COLO668 (cell line): ENCODE measurements at regions not wholly inside any gene's neighbourhood (a gene's known extent, or its start where the extent isn't known, plus 50 kb on each side); places are given as distances from the start of the nearest gene placed in this dataset.
"Not testable (repeated sequence)": the region's sequence is repeated elsewhere in the genome, so short reads cannot be mapped to it uniquely, and the experiment has no call there.

Source experiments
- DNase-seq: peaks from one replicate; lab custom pipeline; 2025; ENCODE audit not compliant: unreplicated experiment; lab: John Stamatoyannopoulos, UW

DNA sequence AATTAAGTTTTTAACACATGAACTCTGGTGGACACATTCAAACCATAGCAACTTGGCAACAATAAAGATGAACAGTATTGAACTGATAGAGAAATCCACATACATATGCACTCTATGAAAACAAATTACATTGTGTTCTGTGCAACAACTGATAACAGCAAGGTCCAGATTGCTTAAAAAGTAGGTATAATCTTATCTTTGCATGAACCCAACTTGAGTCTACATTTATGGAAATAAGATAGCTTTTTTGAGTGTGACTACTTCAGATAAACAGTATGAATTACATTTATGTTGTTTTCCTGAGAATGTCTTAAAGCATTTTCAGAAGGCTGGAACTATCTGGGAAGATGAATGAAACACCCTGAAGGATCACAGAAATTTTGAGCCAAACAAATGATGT is 212.6 kb upstream of the GK2 start:
- no peak for DNase-seq

DNA sequence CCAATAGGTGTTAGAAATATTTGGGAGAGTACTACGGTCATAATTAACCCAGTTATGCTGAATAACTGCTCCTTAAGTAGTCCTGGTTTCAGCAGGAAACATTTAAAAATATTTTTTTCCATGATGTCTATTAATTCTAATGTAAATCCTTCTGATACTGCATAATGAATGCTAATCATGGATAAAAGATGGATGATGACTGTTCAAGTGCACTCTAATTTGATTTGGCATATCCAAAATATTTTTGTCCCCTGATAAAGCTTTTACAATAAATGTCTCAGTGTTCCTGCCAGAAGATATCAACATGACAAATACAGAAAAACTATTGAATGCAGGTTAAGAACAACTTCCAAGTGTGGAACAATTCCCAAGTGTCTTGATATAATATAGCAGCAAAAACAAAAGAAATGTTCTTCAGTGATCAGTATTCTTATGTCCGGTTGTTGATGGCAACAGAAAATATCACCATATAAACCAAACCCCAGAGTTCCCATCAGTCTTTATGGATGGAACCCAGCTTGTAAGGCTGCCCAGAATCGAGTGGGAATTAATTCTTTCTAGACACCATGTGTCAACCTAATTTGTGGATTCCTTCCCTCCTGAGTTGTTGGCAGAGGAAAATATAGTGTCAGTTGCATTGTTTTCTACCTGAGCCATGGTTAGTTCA is 205.4 kb upstream of the GK2 start:
- DNase-seq: no peak

DNA sequence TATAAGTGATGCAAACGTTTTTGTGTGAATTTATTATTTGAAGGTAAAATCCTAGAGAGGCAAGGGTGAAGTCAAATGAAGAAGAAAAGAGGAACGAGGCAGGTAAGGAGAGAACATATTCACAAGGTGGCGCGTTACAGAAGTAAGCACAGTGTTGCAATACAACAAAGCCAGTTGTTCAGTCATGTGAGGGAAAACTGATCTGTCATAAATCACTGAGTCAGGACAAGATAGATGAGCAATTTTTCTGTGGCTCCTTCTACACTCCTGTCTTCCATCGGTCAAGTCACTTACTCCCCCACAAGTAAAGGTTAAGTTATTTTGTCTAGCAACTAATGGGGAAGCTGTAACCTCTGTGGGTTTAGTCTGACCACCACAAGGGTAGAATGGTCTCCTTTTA is 203.0 kb upstream of the GK2 start:
- DNase-seq: no peak

DNA sequence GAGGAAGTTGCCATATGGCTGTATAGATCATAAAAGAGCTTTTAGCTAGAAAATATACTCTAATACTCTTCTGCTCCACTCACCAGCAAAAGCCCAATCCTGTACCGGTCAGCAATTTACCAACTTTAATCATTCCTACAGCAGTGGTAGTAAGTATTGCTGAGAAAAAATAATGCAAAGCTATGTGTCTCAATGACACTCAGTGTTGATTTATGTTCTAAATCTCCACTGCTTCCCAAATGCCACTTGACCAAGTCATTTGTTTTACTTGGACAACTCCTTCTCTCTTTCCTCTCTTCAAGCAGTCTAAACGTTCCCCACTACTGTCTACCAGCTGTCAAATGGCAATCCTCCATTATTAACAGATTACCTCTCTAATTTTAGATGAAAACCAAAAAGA is 201.8 kb upstream of the GK2 start:
- DNase-seq: no peak

DNA sequence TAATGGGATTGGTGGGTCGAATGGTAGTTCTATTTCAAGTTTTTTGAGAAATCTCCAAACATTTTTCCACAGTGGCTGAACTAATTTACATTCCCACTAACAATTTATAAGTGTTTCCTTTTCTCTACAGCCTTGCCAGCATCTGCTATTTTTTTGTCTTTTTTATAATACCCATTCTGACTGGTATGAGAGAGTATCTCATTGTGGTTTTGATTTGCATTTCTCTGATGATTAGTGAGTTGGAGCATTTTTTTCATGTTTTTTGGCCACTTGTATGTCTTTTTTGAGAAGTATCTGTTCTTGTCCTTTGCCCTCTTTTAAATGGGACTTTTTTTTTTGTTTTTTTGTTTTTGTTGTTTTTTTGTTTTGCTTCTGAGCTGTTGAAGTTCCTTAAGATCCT is 200.0 kb upstream of the GK2 start:
- no peak for DNase-seq

DNA sequence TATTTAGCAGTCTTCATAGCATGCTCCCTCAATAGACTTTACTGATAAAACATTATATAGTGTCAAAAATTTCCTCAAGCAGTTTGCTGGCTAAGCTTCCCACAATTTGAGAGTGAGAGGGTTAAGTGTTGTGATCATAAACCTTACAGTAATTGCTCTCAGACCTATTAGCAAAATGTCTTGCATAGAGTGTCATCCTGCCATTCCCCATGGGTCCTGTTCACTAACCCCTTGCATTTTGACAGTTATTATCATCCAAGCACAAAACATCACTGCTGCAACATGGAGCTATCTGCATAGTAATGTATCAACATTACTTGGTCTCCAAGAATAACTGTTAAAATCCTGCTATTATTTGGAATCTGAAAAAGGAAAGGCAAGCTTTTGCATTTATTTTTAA is 196.1 kb upstream of the GK2 start:
- DNase-seq: no peak

DNA sequence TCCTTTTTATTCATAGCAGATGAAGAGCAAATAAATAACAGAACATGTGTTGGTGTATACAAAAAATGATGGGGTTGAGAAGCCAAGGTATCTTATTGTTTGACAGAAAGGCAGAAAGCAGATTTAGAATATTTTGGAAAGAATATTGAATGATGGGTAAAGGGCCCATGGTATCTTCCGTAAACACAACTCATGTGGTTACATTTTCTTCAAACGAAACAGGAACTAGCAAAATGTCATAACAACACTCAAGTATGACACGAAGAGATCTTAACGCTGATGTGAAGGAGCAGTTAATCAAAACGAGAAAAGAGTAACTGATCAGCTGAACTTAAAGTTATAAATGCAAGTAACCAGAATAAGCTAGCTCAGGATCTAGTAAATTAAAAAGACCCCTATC is 195.7 kb upstream of the GK2 start:
- DNase-seq: no peak

DNA sequence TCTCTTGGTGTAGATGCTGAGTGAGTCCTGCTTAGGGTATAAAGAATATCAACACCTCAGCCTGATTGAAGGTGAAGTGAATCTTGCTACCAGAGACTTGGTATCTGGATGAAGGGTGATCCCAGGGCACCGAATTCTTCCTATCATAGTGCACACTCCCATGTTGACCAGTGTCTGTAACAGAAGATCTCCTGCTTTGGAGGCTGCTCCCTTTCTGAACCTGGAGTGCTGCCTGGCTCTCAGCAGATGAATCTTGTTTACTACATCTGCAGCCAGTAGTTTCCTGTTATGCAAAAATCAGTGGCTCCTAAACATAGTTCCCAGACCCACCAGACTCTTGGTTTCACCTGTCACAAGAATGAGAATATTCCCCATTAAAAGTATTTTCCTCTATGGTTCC is 191.7 kb upstream of the GK2 start:
- no peak for DNase-seq

DNA sequence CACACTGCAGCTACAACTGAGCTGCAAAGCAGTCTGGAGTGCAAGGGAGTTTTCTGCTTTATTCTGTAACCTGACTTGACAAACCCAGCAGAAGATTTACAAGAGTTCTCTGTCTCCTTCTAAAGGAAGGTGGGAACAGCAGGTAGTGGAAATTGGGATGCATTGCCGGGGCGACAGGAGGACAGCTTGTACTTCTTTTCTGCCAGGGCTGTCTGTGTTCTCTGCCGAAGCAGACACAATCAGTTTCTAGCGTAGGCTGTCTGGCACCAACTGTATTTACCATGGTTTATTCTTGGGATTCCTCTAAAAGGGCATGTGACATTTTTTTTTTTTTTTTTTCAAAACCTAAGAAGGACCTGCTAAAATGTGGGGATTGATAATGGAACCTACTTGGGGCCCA is 190.8 kb upstream of the GK2 start:
- no peak for DNase-seq

DNA sequence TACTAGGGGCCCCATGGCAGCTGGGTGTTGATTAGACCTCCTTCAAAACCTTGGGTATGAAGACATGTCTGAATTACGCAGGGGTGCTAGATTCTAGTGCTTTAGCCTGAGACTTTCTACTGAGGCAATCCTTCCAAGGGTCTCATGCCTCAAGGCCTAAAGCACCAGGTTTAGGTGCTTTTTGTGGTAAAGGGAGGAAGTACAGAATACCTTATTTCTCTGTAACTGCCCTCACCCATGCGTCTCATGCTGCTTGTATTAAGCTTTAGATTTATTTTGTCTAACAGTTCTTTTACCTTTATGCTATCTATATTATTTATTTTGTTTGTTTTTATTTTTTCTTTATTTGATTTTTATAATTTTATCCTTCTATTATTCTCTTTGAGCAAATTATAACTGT is 190.2 kb upstream of the GK2 start:
- DNase-seq: no peak

DNA sequence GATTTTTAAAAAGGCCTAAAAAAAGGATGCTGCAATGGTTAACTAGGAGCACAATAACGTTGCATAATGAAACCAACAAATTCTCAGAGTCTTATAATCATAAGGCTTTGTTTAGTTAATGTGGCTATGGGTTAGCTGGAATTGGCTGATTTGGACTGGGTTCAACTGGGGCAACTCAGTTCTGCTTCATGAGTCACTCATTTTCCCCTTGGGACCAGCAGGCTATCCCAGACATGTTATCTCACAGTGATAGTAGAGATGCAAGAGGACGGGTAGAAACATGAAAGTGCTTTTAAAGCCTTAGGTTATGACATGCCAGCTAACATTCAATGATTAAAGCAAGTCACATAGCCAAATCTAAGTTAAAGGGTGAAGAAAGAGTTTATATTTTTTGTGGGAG is 189.2 kb upstream of the GK2 start:
- no peak for DNase-seq

DNA sequence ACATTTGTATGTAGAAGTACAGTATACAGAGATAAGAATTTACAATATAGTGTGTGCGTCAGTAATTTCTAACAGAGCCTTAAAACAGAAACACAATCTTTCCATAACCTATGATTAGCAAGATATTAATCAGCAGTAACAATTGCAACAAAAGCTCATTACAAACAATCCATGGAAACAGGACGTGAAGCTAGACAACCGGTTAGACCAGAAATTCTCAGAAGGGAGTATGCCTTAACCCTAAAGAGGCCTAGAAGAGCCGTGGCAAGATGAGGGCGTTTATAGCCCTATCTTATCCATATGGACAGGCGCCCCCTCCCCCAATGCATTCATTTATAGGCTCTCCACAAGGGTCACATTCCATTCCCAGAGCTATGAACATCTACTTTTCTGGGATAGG is 184.2 kb upstream of the GK2 start:
- DNase-seq: not testable (repeated sequence)

DNA sequence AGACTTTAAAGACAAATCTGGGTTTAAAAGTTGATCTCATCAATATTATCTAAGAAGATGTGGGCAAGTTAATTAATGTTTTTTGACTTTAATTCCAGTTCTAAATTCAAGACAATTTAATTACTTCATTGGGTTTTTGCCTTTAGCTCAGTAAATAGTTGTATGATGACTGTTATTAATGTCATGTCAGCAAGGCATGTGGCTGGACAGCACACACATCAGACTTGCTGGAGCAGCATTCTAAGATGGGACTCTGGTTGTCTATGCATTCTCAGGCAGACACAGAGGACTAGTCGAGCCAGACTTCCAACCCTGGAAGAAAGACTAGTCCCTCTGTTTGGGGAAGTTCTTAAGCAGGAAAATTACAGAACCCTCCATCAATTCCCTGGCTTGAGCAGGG is 180.7 kb upstream of the GK2 start:
- DNase-seq: no peak

DNA sequence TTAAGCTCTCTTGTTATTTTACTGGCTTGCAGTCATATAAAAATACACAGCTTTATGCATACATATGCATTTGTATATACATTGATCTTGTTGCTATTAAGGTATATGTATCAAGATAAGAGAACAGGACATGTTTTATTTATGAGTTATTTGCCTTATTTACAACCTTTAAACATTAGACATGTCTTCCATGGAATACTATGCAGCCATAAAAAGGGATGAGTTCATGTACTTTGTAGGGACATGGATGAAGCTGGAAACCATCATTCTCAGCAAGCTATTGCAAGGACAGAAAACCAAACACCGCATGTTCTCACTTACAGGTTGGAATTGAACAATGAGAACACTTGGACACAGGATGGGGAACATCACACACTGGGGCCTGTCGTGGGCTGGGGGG is 179.2 kb upstream of the GK2 start:
- DNase-seq: not testable (repeated sequence)

DNA sequence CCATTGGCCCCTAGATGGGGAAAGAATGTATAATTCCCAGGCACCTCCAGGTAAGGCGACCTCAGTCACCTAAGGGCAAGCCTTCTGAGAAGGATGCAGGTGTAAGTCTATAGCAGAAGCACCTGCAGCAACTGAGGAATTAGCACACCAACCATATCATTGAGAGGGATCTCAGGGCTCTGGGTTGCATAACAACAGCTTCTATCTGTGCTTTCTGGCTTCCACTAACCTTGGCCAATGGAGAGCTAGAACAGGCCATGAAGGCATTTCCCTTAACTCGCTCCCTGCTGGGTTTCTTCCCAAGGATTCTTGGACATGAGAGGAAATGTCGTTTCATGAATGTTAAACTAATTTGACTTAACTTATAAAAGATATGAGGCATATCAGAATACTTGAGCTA is 177.8 kb upstream of the GK2 start:
- no peak for DNase-seq

DNA sequence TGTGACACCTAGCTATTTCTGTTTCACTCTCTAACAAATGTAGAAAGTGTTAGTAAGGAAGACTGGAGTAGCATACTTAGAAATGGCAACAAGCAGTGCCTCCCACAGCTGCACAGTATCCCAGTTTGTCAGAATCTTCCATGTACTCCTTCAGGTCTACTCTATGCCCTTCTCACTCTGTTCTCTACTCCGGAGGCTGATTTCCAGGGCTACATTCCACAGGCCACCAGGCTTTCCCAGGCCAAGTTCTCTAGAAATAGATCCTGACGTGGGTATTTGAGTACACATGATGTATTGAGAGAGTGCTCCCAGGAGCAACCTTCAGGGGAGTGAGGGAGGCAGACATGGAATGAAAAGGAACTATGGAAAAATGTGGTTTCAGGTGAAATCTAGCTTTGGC is 177.3 kb upstream of the GK2 start:
- no peak for DNase-seq

DNA sequence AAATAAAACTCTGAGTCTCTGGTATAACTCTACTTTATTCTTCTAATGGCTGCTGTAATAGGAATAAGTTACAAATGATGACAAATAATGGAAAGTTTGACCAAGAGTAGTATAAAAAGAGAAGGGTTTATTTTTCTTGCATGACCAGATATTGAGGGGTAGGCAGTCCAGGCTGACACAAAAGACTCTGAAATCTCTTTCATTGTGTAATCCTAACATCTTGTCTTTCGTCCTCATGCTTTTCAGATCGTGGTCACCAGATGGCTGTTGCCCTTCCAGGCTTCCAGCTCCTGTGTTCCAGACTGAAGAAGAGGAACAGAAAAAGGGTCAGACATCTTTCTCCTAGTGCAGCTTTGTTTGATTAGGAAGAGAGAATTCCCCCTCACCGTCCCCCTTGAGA is 176.9 kb upstream of the GK2 start:
- no peak for DNase-seq

DNA sequence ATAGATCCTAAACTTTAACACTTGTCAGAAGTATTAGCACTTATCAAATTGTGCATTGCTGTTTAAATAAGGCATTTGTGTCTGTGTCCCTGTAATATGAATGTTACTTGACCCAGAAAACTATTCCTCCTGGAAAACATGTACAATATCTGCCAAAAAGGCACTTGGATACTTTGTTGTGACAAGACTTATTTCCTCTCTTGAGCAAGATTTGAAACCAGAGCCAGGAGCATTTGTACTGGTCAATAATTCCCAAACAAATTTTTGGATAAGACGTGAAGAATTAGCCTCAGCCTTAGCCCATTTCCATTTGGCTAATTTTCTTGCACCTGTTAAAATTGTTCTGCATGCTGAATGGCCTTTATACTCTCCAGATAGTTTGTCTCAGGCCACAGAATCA is 176.3 kb upstream of the GK2 start:
- DNase-seq: no peak

DNA sequence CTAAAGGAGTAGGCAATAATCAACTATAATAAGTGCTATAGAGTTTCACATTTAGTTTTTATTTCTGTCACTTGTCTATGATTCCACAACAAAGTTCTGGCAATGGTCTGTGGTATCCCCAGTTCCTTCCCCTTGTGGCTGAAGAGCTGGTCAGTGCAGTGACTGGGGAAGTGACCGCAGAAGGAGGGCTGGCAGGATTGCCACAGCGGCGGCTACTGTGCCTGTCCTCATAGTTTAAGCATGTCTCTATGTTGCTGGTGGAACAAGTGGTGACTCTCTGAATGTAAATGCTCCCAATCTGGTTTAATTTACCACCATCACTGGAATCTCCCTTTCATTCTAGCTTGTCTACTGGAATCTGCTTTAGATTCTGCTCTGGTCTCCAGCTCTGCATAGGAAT is 170.6 kb upstream of the GK2 start:
- no peak for DNase-seq

DNA sequence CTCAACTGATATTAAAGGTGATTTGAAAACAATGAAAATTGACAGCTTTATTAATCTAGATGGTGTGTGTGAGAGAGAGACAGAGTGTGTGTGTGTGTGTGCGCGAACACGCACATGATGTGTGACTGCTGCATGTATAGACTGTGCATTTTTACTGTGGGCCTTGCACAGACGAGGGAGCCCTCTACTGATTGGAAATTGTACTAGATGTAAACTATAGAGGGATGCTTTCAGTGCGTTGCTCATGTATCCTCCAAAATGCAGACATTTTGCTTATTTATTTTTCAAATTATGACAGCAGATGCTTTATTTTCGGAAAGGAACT is 168.4 kb upstream of the GK2 start:
- peak; percentile 21 for DNase-seq

DNA sequence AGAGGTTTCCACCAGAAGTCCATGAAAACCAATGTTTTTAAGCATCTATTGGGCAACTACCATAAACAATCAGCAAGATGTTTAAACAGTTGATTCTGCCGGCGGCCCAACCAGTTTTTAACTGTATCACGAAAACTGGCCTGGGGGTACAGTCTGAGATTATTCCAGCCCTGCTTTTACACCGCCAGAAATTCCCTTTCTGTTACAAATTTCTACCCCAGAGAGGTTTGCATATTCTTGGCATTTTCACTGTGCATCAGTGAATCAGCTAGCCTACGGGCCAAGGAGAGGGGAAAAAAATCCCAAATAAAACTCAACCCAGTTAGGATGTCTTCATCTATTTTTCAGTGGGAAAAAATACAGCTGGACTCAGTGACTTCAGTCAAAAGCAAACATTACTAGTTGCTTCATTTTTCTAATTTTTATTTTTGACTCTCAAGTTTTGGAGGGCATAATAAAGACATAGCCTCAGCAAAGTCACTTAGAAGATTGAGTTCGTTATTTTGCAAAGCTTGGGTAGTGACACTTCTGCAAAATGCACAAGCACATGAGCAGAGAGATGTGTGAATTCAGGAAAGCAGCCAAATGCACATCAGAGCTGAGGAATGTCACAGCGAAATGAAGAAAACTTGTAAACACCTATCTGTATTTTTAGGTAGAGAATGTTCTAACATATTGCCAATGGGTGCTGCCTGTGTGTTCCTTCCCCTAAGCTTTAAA is 167.8 kb upstream of the GK2 start:
- no peak for DNase-seq

DNA sequence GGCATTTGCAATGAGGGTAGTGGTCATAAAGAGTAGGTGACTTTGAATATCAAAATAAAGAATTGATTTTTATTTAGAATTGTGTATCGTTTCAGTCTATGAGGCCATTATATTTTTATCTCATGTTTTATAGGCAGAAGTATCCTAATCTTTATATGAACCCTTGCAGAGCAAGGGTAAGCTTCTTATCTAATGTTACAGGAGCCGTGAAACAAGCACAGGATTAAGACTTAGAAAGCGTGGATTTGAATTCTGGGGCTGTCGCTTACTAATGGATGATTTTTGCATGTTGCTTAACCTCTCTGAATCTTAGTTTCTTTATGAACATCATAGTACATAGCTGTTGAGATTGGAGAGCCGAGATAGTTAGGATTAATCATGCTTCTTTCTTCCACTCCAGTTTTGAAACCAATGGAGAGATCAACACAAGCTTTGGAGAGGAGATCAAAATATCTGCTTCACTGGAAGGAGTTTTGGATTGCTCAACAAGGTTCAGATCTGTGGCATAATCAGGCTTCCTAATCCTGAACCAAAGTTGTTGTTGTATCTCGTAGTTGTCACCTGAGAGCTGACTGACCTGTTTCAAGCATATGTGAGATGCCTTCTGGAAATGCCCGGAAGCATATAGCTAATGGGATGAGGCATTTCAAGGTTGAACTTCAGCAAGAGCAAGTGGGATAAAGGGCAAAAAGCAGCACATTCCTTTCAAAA is 166.9 kb upstream of the GK2 start:
- DNase-seq: no peak

DNA sequence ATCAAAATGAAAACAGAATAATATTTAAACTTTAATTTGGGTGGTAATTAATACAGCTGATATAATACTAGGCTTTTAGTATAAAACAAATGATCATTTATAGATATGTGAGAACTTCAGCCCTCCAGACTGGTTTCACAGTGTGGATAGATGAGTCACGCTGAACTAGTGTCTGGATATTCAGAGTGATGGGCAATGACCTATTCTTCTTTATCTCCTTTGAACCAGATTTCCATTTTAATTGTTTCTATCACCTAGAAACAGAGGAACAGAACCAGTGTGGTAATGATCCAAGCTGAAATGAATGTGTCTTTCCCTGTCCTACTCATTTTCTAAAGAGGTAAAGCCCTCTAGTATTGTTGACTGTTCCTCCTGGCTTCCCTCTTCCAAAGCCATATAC is 155.2 kb upstream of the GK2 start:
- no peak for DNase-seq
